ENCODE measurements at regions not wholly inside any gene's neighbourhood (a gene's known extent, or its start where the extent isn't known, plus 50 kb on each side); places are given as distances from the start of the nearest gene placed in this dataset.

DNA sequence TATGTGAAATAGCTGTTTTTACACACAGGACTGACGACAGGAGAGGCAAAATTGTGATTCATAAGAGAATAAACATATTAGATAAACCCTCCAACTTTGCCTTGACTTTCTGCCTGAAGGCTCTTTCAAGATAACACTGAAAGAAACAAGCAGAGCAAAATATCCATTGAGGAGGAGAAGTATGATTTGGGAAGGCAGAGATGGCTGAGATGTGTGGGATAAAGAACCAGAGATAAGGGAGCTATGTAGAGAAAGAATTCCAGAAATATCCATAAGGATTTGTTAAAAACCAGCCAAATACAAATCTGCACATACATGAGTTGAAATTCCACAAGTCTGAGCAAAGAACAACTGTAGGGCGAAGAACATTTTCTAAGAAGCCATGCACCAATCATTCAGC, 1064.7 kb downstream of the PLA2G4A start:
- TF ChIP-seq, protein P1, sequence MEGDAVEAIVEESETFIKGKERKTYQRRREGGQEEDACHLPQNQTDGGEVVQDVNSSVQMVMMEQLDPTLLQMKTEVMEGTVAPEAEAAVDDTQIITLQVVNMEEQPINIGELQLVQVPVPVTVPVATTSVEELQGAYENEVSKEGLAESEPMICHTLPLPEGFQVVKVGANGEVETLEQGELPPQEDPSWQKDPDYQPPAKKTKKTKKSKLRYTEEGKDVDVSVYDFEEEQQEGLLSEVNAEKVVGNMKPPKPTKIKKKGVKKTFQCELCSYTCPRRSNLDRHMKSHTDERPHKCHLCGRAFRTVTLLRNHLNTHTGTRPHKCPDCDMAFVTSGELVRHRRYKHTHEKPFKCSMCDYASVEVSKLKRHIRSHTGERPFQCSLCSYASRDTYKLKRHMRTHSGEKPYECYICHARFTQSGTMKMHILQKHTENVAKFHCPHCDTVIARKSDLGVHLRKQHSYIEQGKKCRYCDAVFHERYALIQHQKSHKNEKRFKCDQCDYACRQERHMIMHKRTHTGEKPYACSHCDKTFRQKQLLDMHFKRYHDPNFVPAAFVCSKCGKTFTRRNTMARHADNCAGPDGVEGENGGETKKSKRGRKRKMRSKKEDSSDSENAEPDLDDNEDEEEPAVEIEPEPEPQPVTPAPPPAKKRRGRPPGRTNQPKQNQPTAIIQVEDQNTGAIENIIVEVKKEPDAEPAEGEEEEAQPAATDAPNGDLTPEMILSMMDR (IDR thresholded peaks at IDR 0.05) = no peak
- no peak for TF ChIP-seq POLR2A (IDR thresholded peaks at IDR 0.05)
